Suprapubic skin (tissue), 4 donors: ENCODE measurements at regions not wholly inside any gene's neighbourhood (a gene's known extent, or its start where the extent isn't known, plus 50 kb on each side); places are given as distances from the start of the nearest gene placed in this dataset.

Experiments used
- DNase-seq, 2 donors: peaks; one replicate each; pipeline ENCODE4 v3.0.0-alpha.2; 2019; ENCODE audit warnings: low spot score in 2 of 2
- H3K27ac ChIP-seq: fragments of 200-600 bp; sonication (generic); one replicate; pipeline ENCODE4 v1.5.1; 2019
- H3K27me3 ChIP-seq: fragments of 200-600 bp; sonication (generic); one replicate; pipeline ENCODE4 v1.5.1; 2019
- H3K36me3 ChIP-seq: fragments of 200-600 bp; sonication (generic); one replicate; pipeline ENCODE4 v1.5.1; 2019
- H3K4me1 ChIP-seq: fragments of 200-600 bp; sonication (generic); one replicate; pipeline ENCODE4 v1.5.1; 2019
- H3K4me3 ChIP-seq: fragments of 200-600 bp; sonication (generic); one replicate; pipeline ENCODE4 v1.5.1; 2019; ENCODE audit warnings: mild to moderate bottlenecking
- H3K9me3 ChIP-seq: fragments of 200-600 bp; sonication (generic); one replicate; pipeline ENCODE4 v1.5.1; 2019
- EP300 ChIP-seq: sonication (generic); formaldehyde crosslinking; IDR thresholded peaks from one replicate; pipeline ENCODE4 v1.6.1; 2017; ENCODE audit warnings: antibody characterized with exemption
- POLR2A ChIP-seq, 2 donors: fragments of 450-650 bp; IDR thresholded peaks; one replicate each; pipeline ENCODE4 v1.6.1; 2017; ENCODE audit warnings: antibody characterized with exemption in 2 of 2, mild to moderate bottlenecking in 2 of 2, moderate library complexity in 2 of 2
- POLR2AphosphoS5 ChIP-seq, 3 donors: sonication (generic); formaldehyde crosslinking; IDR thresholded peaks; one replicate each; pipeline ENCODE4 v1.6.1; 2017; ENCODE audit warnings: antibody characterized with exemption in 3 of 3
- WGBS: methylation state at CpG from one replicate; pipeline ENCODE4 v1.1.5; 2018; 5-methylcytosine and 5-hydroxymethylcytosine counted together
- TF ChIP-seq, protein P1 (sequence below), 2 donors: fragments of 200-600 bp in 1 of 2; fragments of 450-650 bp in 1 of 2; sonication (generic) in 1 of 2; IDR thresholded peaks; one replicate each; pipeline ENCODE4 v1.5.1; 2016 to 2019; ENCODE audit warnings: antibody characterized with exemption in 2 of 2, mild to moderate bottlenecking in 1 of 2, moderate library complexity in 1 of 2

DNA sequence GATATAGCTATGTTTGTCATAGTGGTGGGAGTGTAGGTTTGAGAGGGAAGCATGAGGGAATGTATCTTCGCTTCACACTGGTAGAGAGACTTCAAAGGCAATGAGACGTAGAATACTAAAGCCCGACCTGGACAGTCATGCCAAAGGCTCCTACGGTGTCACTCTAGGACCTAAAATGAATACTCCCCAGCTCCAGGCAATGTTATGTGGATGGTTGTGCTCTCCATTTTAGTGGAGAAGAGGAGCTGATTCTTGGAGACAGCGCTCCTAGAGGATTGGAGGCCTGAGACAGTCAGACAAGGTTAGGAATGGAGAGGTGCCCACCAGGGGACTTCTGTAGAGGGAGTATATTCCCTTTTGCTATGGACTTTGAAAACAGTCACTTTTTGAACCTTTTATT is 260.1 kb downstream of the MEX3B start:
- Histone ChIP-seq H3K4me1 (no peaks in the 10 kb centered on the region), H3K27ac (no peak overlapping the region), H3K4me3 (no peak overlapping the region), H3K27me3 (peaks cover 5% of the 10 kb centered on the region), H3K36me3 (no peaks in the 10 kb centered on the region), H3K9me3 (no peaks in the 10 kb centered on the region)
- TF ChIP-seq EP300 = no peak
- TF ChIP-seq POLR2AphosphoS5 (IDR thresholded peaks at IDR 0.05) = no peak
- TF ChIP-seq, protein P1, sequence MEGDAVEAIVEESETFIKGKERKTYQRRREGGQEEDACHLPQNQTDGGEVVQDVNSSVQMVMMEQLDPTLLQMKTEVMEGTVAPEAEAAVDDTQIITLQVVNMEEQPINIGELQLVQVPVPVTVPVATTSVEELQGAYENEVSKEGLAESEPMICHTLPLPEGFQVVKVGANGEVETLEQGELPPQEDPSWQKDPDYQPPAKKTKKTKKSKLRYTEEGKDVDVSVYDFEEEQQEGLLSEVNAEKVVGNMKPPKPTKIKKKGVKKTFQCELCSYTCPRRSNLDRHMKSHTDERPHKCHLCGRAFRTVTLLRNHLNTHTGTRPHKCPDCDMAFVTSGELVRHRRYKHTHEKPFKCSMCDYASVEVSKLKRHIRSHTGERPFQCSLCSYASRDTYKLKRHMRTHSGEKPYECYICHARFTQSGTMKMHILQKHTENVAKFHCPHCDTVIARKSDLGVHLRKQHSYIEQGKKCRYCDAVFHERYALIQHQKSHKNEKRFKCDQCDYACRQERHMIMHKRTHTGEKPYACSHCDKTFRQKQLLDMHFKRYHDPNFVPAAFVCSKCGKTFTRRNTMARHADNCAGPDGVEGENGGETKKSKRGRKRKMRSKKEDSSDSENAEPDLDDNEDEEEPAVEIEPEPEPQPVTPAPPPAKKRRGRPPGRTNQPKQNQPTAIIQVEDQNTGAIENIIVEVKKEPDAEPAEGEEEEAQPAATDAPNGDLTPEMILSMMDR (IDR thresholded peaks at IDR 0.05) = no peak
- TF ChIP-seq POLR2A (IDR thresholded peaks at IDR 0.05) = no peak
- DNase-seq = no peak
- WGBS = 86% methylated on average over 5 of the region's 5 CpGs

DNA sequence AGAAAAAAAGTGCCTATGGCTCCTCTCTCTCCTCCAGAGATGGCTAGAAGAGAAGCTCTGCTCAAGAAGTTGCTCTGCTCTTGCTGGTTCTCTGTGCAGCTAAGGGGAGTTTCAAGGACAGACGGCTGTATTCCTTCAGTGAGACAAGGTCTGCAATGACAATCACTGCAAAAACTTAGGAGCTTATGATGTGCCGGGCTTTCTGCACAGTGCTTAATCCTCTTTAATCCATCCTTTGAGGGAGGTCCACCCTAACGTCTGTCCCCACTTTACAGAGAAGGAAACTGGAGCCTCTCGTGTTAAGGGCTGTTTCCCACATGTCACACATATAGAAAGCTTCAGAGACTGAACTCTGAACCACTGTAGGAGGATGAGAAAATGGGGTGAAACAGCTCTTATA is 260.6 kb downstream of the MEX3B start:
- Histone ChIP-seq H3K9me3 (no peaks in the 10 kb centered on the region), H3K27me3 (peaks cover 5% of the 10 kb centered on the region), H3K36me3 (no peaks in the 10 kb centered on the region), H3K4me3 (no peak overlapping the region), H3K27ac (no peak overlapping the region), H3K4me1 (no peaks in the 10 kb centered on the region)
- TF ChIP-seq EP300 (no peak), POLR2A (IDR thresholded peaks at IDR 0.05) (no peak), POLR2AphosphoS5 (IDR thresholded peaks at IDR 0.05) (no peak)
- TF ChIP-seq, protein P1 (IDR thresholded peaks at IDR 0.05) = no peak
- DNase-seq = peak in 1 of 2 donors; percentile 4
- 86% methylated on average over 4 of the region's 4 CpGs for WGBS

DNA sequence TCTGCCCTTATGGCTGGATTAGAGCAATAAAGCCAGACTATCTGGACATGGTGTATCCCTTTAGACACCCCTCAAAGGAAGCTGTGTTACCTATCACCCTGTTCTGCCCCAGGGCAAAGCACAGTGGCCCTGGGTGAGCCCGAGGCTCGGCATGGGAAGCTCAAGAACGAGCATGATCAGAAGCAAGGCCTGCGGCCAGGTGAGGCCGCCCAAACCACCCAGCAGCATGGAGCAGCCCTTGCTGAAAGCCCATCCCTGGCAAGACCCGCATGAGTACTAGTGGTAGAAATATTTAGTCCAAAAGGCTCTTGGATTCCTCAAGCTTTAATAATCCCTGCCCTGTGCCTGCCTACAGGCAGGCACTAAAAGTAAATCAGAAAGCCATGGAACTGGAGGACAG is 261.1 kb downstream of the MEX3B start:
- no peaks in the 10 kb centered on the region for H3K9me3 ChIP-seq
- H3K4me1 ChIP-seq = no peaks in the 10 kb centered on the region
- DNase-seq = peak in 1 of 2 donors; percentile 49
- WGBS = 88% methylated on average over 6 of the region's 6 CpGs
- no peak overlapping the region for H3K4me3 ChIP-seq
- TF ChIP-seq, protein P1 (IDR thresholded peaks at IDR 0.05) = no peak
- no peaks in the 10 kb centered on the region for H3K36me3 ChIP-seq
- no peak overlapping the region for H3K27ac ChIP-seq
- peaks cover 5% of the 10 kb centered on the region for H3K27me3 ChIP-seq

DNA sequence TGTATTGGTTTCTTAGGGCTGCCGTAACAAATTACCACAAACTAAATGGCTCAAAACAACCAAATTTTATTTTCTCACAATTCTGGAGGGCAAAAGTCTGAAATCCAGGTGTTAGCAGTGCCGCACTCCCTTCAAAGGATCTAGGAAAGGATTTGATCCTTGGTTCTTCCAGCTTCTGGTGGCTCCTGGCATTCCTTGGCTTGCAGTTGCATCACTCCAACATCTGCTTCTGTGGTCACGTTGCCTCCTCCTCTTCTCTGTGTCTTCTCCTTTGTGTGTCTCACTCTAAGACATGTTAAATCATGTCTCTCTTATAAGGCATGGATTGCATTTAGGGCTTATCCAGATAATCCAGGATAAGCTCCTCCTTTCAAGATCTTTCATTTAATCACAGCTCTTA is 262.2 kb downstream of the MEX3B start:
- H3K9me3 ChIP-seq = no peaks in the 10 kb centered on the region
- no peaks in the 10 kb centered on the region for H3K36me3 ChIP-seq
- 82% methylated on average over 3 of the region's 3 CpGs for WGBS
- no peak overlapping the region for H3K4me3 ChIP-seq
- no peak for DNase-seq
- H3K4me1 ChIP-seq = no peaks in the 10 kb centered on the region
- peaks cover 5% of the 10 kb centered on the region for H3K27me3 ChIP-seq
- H3K27ac ChIP-seq = no peak overlapping the region
- no peak for TF ChIP-seq POLR2AphosphoS5 (IDR thresholded peaks at IDR 0.05)
- no peak for TF ChIP-seq EP300
- no peak for TF ChIP-seq POLR2A (IDR thresholded peaks at IDR 0.05)
- TF ChIP-seq, protein P1 (IDR thresholded peaks at IDR 0.05) = no peak

DNA sequence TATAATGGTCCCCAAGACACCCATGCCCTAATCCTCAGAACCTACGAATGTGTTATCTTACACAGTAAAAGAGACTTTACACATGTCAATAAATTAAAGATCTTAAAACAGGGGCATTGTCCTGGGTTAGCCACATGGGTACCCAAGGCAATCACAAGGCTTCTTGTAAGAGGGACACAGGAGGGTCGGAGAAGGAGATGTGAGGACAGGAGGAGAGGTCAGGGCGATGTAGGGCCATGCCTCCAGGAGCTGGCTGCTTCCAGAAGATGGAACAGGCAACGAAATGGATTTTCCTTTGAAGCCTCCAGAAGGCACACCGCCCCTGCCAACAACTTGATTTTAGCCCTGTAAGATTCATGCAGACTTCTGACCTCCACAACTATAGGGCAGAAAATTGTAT is 262.7 kb downstream of the MEX3B start:
- H3K27ac ChIP-seq = no peak overlapping the region
- no peak overlapping the region for H3K4me3 ChIP-seq
- peaks cover 5% of the 10 kb centered on the region for H3K27me3 ChIP-seq
- no peaks in the 10 kb centered on the region for H3K36me3 ChIP-seq
- no peaks in the 10 kb centered on the region for H3K4me1 ChIP-seq
- H3K9me3 ChIP-seq = no peaks in the 10 kb centered on the region
- TF ChIP-seq, protein P1 (IDR thresholded peaks at IDR 0.05) = no peak
- no peak for TF ChIP-seq POLR2A (IDR thresholded peaks at IDR 0.05)
- TF ChIP-seq POLR2AphosphoS5 (IDR thresholded peaks at IDR 0.05) = no peak
- no peak for TF ChIP-seq EP300
- 91% methylated on average over 5 of the region's 5 CpGs for WGBS
- DNase-seq = peak in 1 of 2 donors; percentile 53
